OCI-LY1 (cell line): ENCODE measurements at regions not wholly inside any gene's neighbourhood (a gene's known extent, or its start where the extent isn't known, plus 50 kb on each side); places are given as distances from the start of the nearest gene placed in this dataset.

Experiments used
- EZH2 ChIP-seq: fragments of 200-600 bp; sonication (generic), shearing (Covaris generic); IDR thresholded peaks from 2 replicates; pipeline ENCODE4 v1.8.0; 2017; ENCODE audit warnings: borderline replicate concordance, mixed run types, mild to moderate bottlenecking, antibody characterized with exemption, low read length, moderate library complexity, mixed read lengths
- TF ChIP-seq, protein P1 (sequence below): fragments of 200-600 bp; sonication (generic), shearing (Covaris generic); IDR thresholded peaks from 2 replicates; pipeline ENCODE4 v1.5.1; 2017; ENCODE audit warnings: mild to moderate bottlenecking, antibody characterized with exemption, low read length, moderate library complexity, mixed read lengths

- TF ChIP-seq, protein P1, sequence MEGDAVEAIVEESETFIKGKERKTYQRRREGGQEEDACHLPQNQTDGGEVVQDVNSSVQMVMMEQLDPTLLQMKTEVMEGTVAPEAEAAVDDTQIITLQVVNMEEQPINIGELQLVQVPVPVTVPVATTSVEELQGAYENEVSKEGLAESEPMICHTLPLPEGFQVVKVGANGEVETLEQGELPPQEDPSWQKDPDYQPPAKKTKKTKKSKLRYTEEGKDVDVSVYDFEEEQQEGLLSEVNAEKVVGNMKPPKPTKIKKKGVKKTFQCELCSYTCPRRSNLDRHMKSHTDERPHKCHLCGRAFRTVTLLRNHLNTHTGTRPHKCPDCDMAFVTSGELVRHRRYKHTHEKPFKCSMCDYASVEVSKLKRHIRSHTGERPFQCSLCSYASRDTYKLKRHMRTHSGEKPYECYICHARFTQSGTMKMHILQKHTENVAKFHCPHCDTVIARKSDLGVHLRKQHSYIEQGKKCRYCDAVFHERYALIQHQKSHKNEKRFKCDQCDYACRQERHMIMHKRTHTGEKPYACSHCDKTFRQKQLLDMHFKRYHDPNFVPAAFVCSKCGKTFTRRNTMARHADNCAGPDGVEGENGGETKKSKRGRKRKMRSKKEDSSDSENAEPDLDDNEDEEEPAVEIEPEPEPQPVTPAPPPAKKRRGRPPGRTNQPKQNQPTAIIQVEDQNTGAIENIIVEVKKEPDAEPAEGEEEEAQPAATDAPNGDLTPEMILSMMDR = no peak
- no peak for TF ChIP-seq EZH2
Measured at GRCh38 chr21:27321791-27322190, 354.9 kb upstream of the ADAMTS5 start.
